A673 (cell line): ENCODE measurements at regions not wholly inside any gene's neighbourhood (a gene's known extent, or its start where the extent isn't known, plus 50 kb on each side); places are given as distances from the start of the nearest gene placed in this dataset.

ENCODE experiments used
- EZH2 ChIP-seq: fragments of 200-600 bp; sonication (generic); IDR thresholded peaks from 2 replicates; pipeline ENCODE4 v1.6.1; 2017; ENCODE audit warnings: borderline replicate concordance, low read depth, mild to moderate bottlenecking, mixed read lengths, antibody characterized with exemption, low read length; ENCODE audit not compliant: poor library complexity, severe bottlenecking
- TF ChIP-seq, protein P1 (sequence below): fragments of 300-800, 200-600 bp; sonication (generic); conservative IDR thresholded peaks from 2 replicates; pipeline ENCODE4 v1.5.1; 2017; ENCODE audit warnings: low read depth, mild to moderate bottlenecking, antibody characterized with exemption, low read length, moderate library complexity, mixed read lengths

DNA sequence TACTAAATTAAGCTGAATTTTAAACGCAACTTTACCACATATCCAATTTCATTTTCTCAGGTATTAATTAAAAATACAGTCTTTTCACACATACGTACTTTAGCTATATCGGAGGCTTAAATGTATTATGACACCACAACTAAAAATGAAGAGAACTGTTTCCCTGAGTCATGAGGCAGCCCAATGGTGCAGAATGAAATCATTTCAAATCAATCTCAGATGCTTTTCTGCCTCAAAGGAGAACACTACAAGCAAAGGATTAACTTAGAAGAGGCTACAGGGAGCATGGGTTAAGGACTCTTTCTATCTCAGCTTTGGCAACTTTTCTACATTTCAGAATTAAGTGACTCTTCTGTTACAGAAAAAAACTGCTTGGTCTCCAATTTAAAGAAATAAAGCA is 516.3 kb upstream of the HTR2A start:
- TF ChIP-seq, protein P1, sequence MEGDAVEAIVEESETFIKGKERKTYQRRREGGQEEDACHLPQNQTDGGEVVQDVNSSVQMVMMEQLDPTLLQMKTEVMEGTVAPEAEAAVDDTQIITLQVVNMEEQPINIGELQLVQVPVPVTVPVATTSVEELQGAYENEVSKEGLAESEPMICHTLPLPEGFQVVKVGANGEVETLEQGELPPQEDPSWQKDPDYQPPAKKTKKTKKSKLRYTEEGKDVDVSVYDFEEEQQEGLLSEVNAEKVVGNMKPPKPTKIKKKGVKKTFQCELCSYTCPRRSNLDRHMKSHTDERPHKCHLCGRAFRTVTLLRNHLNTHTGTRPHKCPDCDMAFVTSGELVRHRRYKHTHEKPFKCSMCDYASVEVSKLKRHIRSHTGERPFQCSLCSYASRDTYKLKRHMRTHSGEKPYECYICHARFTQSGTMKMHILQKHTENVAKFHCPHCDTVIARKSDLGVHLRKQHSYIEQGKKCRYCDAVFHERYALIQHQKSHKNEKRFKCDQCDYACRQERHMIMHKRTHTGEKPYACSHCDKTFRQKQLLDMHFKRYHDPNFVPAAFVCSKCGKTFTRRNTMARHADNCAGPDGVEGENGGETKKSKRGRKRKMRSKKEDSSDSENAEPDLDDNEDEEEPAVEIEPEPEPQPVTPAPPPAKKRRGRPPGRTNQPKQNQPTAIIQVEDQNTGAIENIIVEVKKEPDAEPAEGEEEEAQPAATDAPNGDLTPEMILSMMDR: no peak
- no peak for TF ChIP-seq EZH2
